Esophagus squamous epithelium (tissue), 5 donors: ENCODE measurements at regions not wholly inside any gene's neighbourhood (a gene's known extent, or its start where the extent isn't known, plus 50 kb on each side); places are given as distances from the start of the nearest gene placed in this dataset.

Experiments
- DNase-seq: peaks from one replicate; lab custom pipeline; 2025; lab: John Stamatoyannopoulos, UW
- H3K27ac ChIP-seq, 4 donors: fragments of 200-600 bp; sonication (generic); one replicate each; pipeline ENCODE4 v1.5.1; 2016 to 2019; ENCODE audit warnings: mild to moderate bottlenecking in 1 of 4
- H3K27me3 ChIP-seq, 4 donors: fragments of 200-600 bp; sonication (generic); 1 replicate in 3 of 4; 2 replicates in 1 of 4; pipeline versions ENCODE4 v1.5.1 to v1.6.0; 2017 to 2021; ENCODE audit warnings: antibody characterized with exemption in 1 of 4
- H3K36me3 ChIP-seq, 3 donors: fragments of 200-600 bp; sonication (generic); one replicate each; pipeline ENCODE4 v1.5.1; 2016 to 2019
- H3K4me1 ChIP-seq, 3 donors: fragments of 200-600 bp; sonication (generic); one replicate each; pipeline ENCODE4 v1.5.1; 2017 to 2019
- H3K4me3 ChIP-seq, 4 donors: fragments of 200-600 bp; sonication (generic); 1 replicate in 3 of 4; 2 replicates in 1 of 4; pipeline ENCODE4 v1.5.1; 2016 to 2019; ENCODE audit warnings: mild to moderate bottlenecking in 2 of 4, moderate library complexity in 1 of 4
- H3K9me3 ChIP-seq, 3 donors: fragments of 200-600 bp; sonication (generic); one replicate each; pipeline ENCODE4 v1.5.1; 2016 to 2019
- CTCF ChIP-seq, 6 experiments: fragments of 450-650 bp in 4 of 6; fragments of 200-600 bp in 2 of 6; sonication (generic) in 2 of 6; IDR thresholded peaks; one replicate each; pipeline ENCODE4 v1.5.1; 2016 to 2019; ENCODE audit warnings: antibody characterized with exemption in 6 of 6, mild to moderate bottlenecking in 4 of 6, moderate library complexity in 4 of 6
- POLR2A ChIP-seq, 4 donors: fragments of 450-650 bp; IDR thresholded peaks; one replicate each; pipeline ENCODE4 v1.6.1; 2017; ENCODE audit warnings: antibody characterized with exemption in 4 of 4, mild to moderate bottlenecking in 4 of 4, moderate library complexity in 3 of 4
- WGBS, 2 donors: methylation state at CpG; one replicate each; pipeline ENCODE4 v1.1.5; 2018; 5-methylcytosine and 5-hydroxymethylcytosine counted together
- intact Hi-C: fragments of 100-400 bp; cut with DNase I; formaldehyde crosslinking; loops from one replicate; pipeline ENCODE4 v1.15.0; 2022
- donor health status: DM: yes; HTN: yes; CAD: no.

- 73 to 93% methylated on average over 3 to 5 of the region's 10 CpGs for WGBS, 2 donors
- Histone ChIP-seq H3K27ac (no peak overlapping the region), H3K27me3 (peaks cover 0 to 10% (median 0%) of the 10 kb centered on the region in 4 donors), H3K9me3 (no peaks in the 10 kb centered on the region), H3K4me1 (no peaks in the 10 kb centered on the region), H3K4me3 (no peak overlapping the region), H3K36me3 (no peaks in the 10 kb centered on the region)
- no peak for DNase-seq
- intact Hi-C loops = no loop called here
- no peak for TF ChIP-seq POLR2A (IDR thresholded peaks at IDR 0.05)
- TF ChIP-seq CTCF (IDR thresholded peaks at IDR 0.05) = no peak
Measured at GRCh38 chr14:98207415-98207814, 1064.6 kb downstream of the BCL11B start.

GRCh38 chr14:98208211-98208611 is 1063.8 kb downstream of the BCL11B start:
- no peak for DNase-seq
- intact Hi-C loops = no loop called here

DNA sequence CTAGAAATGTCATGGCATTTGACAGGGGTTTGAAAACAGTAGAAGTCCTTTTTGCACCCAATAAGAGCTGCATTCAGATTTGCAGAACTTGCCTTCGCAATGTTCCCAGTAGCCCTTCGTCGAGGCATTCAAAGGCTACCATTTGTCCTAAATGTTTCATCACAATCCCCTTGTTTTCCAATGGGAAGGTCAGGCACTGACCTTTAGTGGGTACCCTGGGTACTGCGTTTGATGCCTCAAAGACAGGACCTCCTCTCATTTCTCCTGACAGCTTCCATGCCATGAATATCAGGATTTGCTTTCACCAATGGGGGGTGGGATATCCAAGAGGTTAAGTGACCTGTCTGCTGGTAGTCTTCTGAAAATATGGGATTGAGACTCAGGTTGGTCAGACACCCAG is 1063.1 kb downstream of the BCL11B start:
- Histone ChIP-seq H3K36me3 (no peaks in the 10 kb centered on the region), H3K4me1 (no peaks in the 10 kb centered on the region), H3K27me3 (peaks cover 0 to 10% (median 0%) of the 10 kb centered on the region in 4 donors), H3K4me3 (no peak overlapping the region), H3K27ac (no peak overlapping the region), H3K9me3 (no peaks in the 10 kb centered on the region)
- DNase-seq = no peak
- WGBS, 2 donors = 78% methylated on average over 4 of the region's 4 CpGs
- intact Hi-C loops = no loop called here
- TF ChIP-seq CTCF (IDR thresholded peaks at IDR 0.05) = no peak
- TF ChIP-seq POLR2A (IDR thresholded peaks at IDR 0.05) = no peak

More at GRCh38 chr14:98208211-98208611, 1063.8 kb downstream of the BCL11B start:
- Histone ChIP-seq H3K27me3 (peaks cover 0 to 10% (median 0%) of the 10 kb centered on the region in 4 donors), H3K4me1 (no peaks in the 10 kb centered on the region), H3K4me3 (no peak overlapping the region), H3K27ac (no peak overlapping the region), H3K36me3 (no peaks in the 10 kb centered on the region), H3K9me3 (no peaks in the 10 kb centered on the region)
- TF ChIP-seq CTCF (IDR thresholded peaks at IDR 0.05) (no peak), POLR2A (IDR thresholded peaks at IDR 0.05) (no peak)

GRCh38 chr14:98210045-98210672 is 1061.8 kb downstream of the BCL11B start:
- whole genome bisulfite sequencing, 2 donors = 54 to 69% methylated on average over 9 to 12 of the region's 12 CpGs
- DNase-seq = no peak
- Histone ChIP-seq H3K9me3 (no peaks in the 10 kb centered on the region), H3K27ac (no peak overlapping the region), H3K36me3 (no peaks in the 10 kb centered on the region), H3K4me1 (no peaks in the 10 kb centered on the region), H3K27me3 (peaks cover 0 to 19% (median 0%) of the 10 kb centered on the region in 4 donors), H3K4me3 (no peak overlapping the region)
- intact Hi-C loops = no loop called here
- TF ChIP-seq CTCF (IDR thresholded peaks at IDR 0.05) (no peak), POLR2A (IDR thresholded peaks at IDR 0.05) (no peak)

DNA sequence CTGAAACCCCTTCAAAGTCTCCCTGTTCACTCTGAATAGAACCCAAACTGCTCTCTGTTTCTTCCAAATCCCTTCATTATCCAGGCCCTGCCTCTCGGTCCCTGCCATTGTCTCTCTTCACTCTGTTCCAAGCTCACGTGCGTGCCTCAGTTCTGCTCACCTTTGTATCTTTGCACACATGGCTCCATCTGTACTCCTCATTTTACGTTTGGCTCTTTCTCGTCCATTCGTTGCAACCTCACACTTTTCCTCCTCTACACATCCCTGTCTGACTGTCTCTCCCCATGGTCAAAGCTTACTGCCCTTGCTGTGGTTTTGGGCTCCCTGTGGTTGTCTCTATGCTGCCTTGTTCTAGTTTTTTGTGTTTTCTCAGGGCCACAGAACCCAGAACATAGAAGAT is 1054.5 kb downstream of the BCL11B start:
- intact Hi-C loops = no loop called here
- DNase-seq = no peak
- 81 to 88% methylated on average over 6 of the region's 6 CpGs for WGBS, 2 donors
- Histone ChIP-seq H3K4me1 (no peaks in the 10 kb centered on the region), H3K27me3 (peaks cover 0 to 24% (median 0%) of the 10 kb centered on the region in 4 donors), H3K9me3 (no peaks in the 10 kb centered on the region), H3K27ac (no peak overlapping the region), H3K4me3 (no peak overlapping the region), H3K36me3 (no peaks in the 10 kb centered on the region)
- TF ChIP-seq CTCF (IDR thresholded peaks at IDR 0.05) = no peak
- TF ChIP-seq POLR2A (IDR thresholded peaks at IDR 0.05) = no peak
